NCI-H2081 (cell line): ENCODE measurements at regions not wholly inside any gene's neighbourhood (a gene's known extent, or its start where the extent isn't known, plus 50 kb on each side); places are given as distances from the start of the nearest gene placed in this dataset.

Source experiments
- DNase-seq, 2 experiments: peaks; one replicate each; lab custom pipeline; 2025; lab: John Stamatoyannopoulos, UW

- no peak for DNase-seq
These were observed 978.3 kb downstream of the BCL11A start for GRCh38 chr2:59575191-59575590.

GRCh38 chr2:59572227-59572626 is 981.2 kb downstream of the BCL11A start:
- no peak for DNase-seq

DNA sequence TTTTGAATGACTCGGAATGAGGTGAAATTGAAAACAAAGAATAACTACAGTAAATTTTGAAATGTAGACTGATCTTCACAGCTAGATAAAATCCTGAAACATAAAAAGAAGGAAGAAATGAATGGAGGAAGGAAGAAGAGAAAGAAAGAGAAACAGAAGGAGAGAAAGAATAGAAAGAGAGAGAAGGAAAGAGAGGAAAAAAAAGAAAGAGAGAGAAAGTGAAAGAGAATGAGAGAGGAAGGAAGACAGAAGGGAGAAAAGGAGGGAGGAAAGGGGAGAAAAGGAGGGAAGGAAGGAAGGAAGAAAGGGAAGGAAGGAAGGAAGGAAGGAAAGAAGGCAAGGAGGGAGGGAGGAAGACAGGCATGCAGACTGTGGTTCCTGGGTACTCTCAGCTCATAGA is 982.6 kb downstream of the BCL11A start:
- DNase-seq = no peak

GRCh38 chr2:59569124-59569523 is 984.3 kb downstream of the BCL11A start:
- no peak for DNase-seq

DNA sequence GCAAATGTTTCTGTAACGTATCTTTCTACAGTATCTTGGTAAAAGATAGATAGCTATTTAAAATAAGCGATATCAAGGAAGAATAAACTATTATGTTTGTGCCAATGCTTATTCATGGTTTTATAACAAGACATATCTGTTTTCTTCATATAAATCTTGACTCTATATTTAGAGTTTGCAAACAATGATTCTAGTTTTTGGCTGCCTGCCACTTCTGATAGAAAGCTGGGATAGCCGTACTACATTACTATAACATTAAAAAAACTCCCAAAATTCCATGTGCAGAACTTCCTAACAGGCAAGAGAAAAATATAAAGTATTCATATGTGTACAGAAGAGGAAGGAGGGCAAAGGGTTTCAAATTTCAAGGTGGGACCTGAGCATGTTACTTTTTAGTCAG is 985.0 kb downstream of the BCL11A start:
- DNase-seq = no peak

- no peak for DNase-seq
These were observed 986.3 kb downstream of the BCL11A start for GRCh38 chr2:59567151-59567550.

DNA sequence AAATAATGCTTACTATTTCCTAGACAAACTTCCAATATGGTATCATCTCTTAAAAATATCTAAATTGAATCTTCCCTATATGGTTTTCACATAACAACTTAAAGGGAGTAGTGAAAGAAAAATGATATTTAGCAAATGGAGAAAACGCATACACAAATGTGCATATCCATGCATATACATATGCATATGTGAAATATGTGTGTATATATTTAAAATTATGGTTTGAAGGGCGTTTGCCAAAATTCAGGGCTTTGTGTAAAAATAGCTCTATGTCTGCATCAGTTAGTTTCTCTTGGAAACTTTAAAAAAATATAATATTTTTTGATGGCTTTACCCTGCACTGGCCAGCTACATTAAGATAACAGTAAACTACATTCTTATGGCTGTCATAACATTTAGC is 986.7 kb downstream of the BCL11A start:
- no peak for DNase-seq

GRCh38 chr2:59561281-59561680 is 992.2 kb downstream of the BCL11A start:
- DNase-seq = no peak

DNA sequence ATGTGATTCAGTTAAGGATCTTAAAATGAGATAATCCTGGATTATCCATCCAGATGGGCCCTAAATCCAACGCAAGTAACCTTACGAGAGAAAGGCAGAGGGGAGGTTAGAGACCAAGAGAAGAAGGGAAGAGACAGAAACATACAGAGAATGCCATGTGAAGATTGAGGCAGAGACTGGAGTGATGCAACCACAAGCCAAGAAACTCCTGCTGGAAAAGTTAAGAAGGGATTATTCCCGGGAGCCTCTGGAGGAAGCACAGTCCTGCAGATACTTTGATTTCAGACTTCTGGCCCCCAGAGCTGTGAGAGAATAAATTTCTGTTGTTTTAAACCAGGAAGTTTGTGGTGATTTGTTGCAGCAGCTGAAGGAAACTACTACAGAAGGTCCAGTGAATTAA is 992.7 kb downstream of the BCL11A start:
- DNase-seq = no peak

DNA sequence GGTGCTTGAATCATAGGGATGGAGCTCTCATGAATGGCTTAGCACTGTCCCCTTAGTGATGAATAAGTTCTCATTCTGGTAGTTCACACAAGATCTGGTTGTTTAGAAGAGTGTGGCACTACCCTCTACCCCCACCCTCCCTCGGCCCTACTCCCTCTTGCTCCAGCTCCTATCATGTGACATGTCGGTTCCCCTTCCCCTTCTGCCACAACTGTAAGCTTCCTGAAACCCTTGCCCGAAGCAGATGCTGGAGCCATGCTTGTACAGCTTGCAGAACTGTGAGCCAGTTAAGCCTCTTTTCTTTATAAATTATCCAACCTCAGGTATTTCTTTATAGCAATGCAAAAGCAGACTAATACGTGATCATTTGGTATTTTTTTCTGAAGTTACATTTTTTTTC is 1012.6 kb downstream of the BCL11A start:
- DNase-seq = no peak

DNA sequence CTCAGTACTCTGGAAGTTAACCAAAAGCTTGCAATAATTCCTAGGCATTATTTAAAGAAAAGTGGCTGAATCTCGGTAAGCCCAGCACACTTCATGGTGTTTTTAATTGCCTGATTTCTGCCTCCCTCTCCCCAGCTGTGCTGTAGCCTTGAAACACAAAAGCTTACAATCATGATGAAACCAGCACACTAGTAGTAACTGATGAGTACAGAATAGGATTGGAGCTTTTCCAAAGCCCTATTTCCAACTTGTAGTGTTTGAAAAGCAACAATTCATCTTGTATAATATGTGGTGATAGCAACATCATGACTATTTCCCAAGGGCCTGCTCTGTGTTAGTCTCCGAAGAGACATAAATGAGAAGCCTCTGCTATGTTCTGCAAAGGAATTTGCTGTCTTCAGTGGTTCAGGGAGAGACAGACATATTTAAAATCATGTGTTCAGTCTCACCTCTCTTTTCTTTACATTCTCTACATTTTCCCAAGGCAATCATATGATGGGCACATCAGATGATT is 1015.0 kb downstream of the BCL11A start:
- peak; percentile 9 to 60 for DNase-seq

GRCh38 chr2:59532808-59533207 is 1020.6 kb downstream of the BCL11A start:
- no peak for DNase-seq

GRCh38 chr2:59530258-59530657 is 1023.2 kb downstream of the BCL11A start:
- no peak for DNase-seq

DNA sequence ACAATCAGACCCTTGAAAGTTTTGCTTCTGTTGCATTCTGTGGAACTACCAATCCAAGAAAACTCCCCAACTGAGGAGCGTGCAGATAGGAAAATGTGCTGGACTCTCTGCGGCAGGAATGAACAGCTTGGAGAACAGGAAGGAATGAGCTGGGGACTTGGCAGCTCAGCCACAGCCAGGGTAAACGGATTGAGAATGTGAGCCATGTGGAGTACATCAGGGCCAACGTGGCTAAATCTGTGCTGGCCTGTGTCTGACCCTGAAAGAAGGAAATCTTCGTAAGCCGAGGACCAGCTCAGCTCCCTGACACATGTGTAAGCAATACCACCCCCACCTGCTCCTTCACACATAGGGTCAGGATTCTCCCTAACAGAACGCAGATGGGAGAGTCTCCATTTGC is 1023.7 kb downstream of the BCL11A start:
- no peak for DNase-seq

- DNase-seq = no peak
These were observed 1024.9 kb downstream of the BCL11A start for GRCh38 chr2:59528525-59528924.

GRCh38 chr2:59502981-59503380 is 1050.5 kb downstream of the BCL11A start:
- no peak for DNase-seq

GRCh38 chr2:59490994-59491393 is 1062.5 kb downstream of the BCL11A start:
- DNase-seq = no peak

DNA sequence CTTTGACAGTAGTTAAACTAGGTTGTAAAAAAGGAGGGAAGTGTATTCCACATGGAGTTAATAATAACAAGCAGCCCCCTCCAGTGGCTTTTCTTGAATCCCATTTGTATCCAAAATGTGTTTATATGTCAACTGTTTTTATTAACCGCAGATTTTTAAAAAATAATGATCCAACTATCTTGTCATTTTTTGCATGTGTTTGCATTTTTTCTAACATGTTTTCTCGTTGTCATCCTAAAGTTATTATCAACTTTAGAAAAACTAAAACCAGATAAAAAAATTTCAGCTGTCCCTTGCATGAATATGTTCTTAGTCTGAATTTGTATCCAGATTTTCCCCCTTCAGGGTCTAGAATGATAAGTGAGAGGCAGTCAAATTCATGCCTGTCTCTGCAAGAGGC is 1063.3 kb downstream of the BCL11A start:
- DNase-seq = no peak

GRCh38 chr2:59484673-59485072 is 1068.8 kb downstream of the BCL11A start:
- DNase-seq = no peak

DNA sequence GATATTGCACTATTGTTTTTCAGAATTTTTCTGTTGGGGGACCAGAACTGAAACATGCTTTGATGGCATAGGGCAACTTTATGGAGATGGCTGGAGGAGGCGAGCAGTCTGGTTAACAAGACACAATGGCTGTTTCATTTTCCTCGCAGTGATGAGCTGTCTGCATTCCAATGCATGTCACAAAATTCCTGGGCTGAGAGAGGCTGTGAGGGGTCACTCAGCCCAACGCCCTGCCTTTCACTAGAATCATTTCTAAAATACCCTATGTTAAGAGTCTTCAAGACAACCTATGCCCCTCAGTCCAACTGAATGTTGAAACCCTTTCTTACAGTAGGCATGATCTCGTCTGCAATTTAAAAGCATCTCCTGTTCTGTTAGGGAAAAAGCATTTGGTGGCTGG is 1090.0 kb downstream of the BCL11A start:
- DNase-seq = no peak

DNA sequence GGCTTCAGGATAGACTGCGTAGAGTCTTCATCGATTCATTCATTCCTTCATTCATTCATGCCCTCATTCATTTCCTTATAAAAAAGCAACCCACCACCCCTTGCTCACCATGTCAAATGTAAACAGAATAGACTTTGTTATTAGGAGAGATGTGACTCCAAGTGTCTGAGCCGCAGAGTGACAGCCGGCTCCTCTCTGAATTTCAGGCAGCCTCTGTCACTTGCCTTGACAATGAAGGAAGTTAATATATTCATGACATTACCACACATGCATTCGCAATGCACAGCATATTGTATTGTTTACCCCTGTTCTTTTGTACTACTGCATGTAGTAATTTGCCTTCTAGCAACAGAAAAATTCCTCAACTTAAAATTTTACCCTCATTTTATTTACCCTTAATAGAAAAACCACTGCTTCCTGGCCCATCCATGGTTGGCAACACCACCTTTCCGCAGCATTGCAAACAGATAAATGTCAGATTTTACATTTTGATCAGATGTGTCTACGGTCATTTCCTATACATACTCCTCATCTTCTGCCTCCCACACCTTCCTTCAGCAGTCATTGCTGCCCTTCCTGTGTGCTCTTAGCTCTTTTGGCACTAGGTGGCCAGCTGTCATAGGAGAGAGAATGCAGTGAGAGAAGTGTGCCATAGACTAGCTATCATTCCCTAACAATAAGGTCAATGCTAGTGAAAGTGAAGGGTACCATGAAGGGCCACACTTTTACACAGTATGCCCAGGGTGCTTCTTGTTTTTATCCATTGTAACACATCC is 1090.8 kb downstream of the BCL11A start:
- DNase-seq = peak in 1 of 2 experiments; percentile 34

- peak; percentile 72 to 93 for DNase-seq
These were observed 1092.3 kb downstream of the BCL11A start for GRCh38 chr2:59461127-59461526.

GRCh38 chr2:59458800-59459199 is 1094.7 kb downstream of the BCL11A start:
- DNase-seq = peak; percentile 87 to 99

GRCh38 chr2:59456285-59456684 is 1097.2 kb downstream of the BCL11A start:
- DNase-seq = no peak
